HFF-Myc (cell line): ENCODE measurements at regions not wholly inside any gene's neighbourhood (a gene's known extent, or its start where the extent isn't known, plus 50 kb on each side); places are given as distances from the start of the nearest gene placed in this dataset.

Source experiments
- DNase-seq: peaks from one replicate; pipeline ENCODE4 v3.0.0-alpha.2; 2011; ENCODE audit warnings: low read depth; ENCODE audit errors: extremely low read depth
- H3K4me3 ChIP-seq: replicated peaks from 2 replicates; pipeline ENCODE4 v1.5.1; 2011; ENCODE audit warnings: low read depth, mild to moderate bottlenecking, control low read depth, low read length
- TF ChIP-seq, protein P1 (sequence below): IDR thresholded peaks from 2 replicates; pipeline ENCODE4 v1.5.1; 2012; ENCODE audit warnings: mild to moderate bottlenecking, low read depth, low read length, control low read depth; ENCODE audit errors: missing control alignments

GRCh38 chr1:4964634-4965345 lies 310.4 kb downstream of the AJAP1 start:
- TF ChIP-seq, protein P1, sequence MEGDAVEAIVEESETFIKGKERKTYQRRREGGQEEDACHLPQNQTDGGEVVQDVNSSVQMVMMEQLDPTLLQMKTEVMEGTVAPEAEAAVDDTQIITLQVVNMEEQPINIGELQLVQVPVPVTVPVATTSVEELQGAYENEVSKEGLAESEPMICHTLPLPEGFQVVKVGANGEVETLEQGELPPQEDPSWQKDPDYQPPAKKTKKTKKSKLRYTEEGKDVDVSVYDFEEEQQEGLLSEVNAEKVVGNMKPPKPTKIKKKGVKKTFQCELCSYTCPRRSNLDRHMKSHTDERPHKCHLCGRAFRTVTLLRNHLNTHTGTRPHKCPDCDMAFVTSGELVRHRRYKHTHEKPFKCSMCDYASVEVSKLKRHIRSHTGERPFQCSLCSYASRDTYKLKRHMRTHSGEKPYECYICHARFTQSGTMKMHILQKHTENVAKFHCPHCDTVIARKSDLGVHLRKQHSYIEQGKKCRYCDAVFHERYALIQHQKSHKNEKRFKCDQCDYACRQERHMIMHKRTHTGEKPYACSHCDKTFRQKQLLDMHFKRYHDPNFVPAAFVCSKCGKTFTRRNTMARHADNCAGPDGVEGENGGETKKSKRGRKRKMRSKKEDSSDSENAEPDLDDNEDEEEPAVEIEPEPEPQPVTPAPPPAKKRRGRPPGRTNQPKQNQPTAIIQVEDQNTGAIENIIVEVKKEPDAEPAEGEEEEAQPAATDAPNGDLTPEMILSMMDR, result no peak
- no peak for DNase-seq
- no peak overlapping the region for H3K4me3 ChIP-seq

DNA sequence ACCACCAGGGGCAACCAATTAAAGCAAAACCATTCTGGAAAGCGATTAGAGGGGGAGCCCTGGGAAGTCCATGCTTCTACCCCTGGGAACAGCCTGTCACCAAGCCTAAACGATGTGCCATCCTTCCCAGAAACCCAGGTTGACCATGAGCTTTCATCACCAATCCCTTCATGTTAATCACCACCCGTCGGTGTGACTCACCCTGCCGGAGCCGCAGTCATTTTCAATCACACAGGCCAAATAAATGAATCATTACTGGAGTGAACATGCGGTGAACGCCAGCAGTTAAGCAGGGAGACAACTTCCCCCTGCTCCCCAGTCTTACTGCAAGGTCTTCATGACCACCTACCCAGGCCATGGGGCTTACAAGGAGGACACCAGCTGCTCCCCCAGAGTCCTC lies 308.8 kb downstream of the AJAP1 start:
- TF ChIP-seq, protein P1, result no peak
- H3K4me3 ChIP-seq, result no peak overlapping the region
- DNase-seq, result no peak

- no peak overlapping the region for H3K4me3 ChIP-seq
- DNase-seq, result no peak
- TF ChIP-seq, protein P1, result no peak
These were observed 308.4 kb downstream of the AJAP1 start for GRCh38 chr1:4962836-4963235.

DNA sequence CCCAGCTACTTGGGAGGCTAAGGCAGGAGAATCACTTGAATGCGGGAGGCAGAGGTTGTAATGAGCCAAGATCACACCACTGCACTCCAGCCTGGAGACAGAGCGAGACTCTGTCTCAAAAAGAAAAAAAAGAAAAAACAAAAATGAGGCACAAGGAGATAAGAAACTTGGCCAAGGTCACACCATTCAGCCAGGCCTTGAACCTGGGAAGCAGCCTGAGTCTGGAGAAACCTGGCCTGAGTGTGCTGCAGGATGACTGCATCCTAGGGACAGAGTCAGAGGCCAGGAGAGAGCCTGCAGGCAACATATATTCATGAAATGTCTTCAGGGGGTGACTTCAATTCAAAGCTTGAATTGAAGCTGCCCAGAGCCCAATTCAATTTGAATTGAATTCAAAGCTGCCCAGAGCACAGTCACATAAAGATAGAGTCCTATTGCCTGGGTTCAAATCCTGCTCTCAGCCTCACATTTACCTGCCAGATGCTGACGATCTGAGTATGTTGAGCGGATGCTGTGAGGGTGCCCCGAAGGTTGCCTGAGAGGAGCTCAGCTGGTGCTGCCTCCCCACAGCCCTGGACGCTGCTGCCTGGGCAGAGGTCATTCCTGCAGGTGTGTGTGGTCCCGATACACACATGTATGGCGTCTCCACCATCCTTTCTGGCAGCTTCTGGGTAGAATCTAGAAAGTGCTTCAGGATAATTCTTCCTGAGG lies 307.7 kb downstream of the AJAP1 start:
- TF ChIP-seq, protein P1, result no peak
- H3K4me3 ChIP-seq, result no peak overlapping the region

DNA sequence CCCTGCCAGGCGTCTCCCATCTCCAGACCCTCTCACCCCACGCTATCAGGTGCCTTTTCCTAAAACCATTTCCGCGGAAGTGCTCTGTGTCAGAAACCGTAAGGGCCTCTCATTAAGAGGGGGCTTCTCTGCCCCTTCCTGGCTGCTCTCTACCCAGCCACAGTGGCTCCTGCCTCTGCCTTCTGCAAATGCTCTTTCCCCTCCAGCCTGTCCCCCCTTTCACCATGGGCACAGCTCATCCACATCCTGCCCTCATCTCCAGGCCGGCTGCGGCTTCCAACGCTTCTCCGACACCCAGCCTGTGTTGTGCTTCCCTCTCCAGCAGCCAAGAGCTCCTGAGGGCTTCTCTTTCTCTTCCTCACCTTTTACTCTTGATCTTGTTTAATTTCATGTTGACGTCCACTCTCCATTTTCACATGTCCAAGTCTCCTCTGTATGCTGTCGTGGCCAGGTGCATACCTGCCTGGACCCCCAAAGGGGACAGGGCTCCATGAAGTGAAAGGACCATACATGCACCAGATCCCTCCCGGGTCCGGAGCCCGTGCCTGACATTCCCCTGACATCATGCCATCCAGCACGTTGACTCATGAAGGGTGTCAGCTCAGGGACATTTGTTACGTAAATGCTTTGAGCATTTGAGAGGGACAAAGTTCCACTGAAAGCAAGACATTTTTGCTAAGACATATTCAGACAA lies 306.5 kb downstream of the AJAP1 start:
- no peak overlapping the region for H3K4me3 ChIP-seq
- TF ChIP-seq, protein P1, result no peak
- no peak for DNase-seq

More for the DNA sequence above, 307.7 kb downstream of the AJAP1 start:
- no peak for DNase-seq

DNA sequence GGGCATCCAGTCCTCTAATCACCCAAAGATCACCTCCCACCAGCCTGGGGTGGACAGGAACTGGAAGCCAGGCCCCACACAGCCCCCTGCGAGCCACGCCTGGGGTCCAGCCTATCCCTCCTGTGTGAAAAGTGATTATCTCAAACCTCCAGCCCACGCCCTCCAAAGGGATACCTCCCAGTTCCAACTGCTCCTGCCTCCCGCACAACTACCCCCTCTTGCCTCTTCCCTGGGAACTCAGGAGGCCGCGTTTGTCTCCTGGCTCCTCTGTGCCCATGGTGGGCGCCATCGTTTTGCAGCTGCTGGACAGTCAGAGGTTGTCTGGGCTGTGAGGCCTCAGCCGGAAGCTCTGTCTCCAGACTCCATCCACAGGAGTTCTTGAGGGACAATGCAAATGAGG lies 305.9 kb downstream of the AJAP1 start:
- TF ChIP-seq, protein P1, result no peak
- H3K4me3 ChIP-seq, result no peak overlapping the region
- no peak for DNase-seq
